GM12873 (cell line): ENCODE measurements at regions not wholly inside any gene's neighbourhood (a gene's known extent, or its start where the extent isn't known, plus 50 kb on each side); places are given as distances from the start of the nearest gene placed in this dataset.

Experiments used
- TF ChIP-seq, protein P1 (sequence below): IDR thresholded peaks from 2 replicates; pipeline ENCODE4 v1.5.1; 2012; ENCODE audit warnings: low read depth, mild to moderate bottlenecking, moderate library complexity, low read length, control low read depth; ENCODE audit not compliant: insufficient read depth; ENCODE audit errors: missing control alignments

- TF ChIP-seq, protein P1, sequence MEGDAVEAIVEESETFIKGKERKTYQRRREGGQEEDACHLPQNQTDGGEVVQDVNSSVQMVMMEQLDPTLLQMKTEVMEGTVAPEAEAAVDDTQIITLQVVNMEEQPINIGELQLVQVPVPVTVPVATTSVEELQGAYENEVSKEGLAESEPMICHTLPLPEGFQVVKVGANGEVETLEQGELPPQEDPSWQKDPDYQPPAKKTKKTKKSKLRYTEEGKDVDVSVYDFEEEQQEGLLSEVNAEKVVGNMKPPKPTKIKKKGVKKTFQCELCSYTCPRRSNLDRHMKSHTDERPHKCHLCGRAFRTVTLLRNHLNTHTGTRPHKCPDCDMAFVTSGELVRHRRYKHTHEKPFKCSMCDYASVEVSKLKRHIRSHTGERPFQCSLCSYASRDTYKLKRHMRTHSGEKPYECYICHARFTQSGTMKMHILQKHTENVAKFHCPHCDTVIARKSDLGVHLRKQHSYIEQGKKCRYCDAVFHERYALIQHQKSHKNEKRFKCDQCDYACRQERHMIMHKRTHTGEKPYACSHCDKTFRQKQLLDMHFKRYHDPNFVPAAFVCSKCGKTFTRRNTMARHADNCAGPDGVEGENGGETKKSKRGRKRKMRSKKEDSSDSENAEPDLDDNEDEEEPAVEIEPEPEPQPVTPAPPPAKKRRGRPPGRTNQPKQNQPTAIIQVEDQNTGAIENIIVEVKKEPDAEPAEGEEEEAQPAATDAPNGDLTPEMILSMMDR: no peak
Observed at GRCh38 chr1:194114288-194114687, 927.9 kb upstream of the B3GALT2 start.

GRCh38 chr1:194105381-194105780, 919.0 kb upstream of the B3GALT2 start:
- TF ChIP-seq, protein P1: no peak

- TF ChIP-seq, protein P1: no peak
Observed at GRCh38 chr1:194104247-194104844, 917.9 kb upstream of the B3GALT2 start.

- TF ChIP-seq, protein P1: no peak
Observed at GRCh38 chr1:194103516-194104246, 917.3 kb upstream of the B3GALT2 start.

- TF ChIP-seq, protein P1: no peak
Observed at GRCh38 chr1:194103101-194103500, 916.7 kb upstream of the B3GALT2 start.

GRCh38 chr1:194102607-194103006, 916.2 kb upstream of the B3GALT2 start:
- TF ChIP-seq, protein P1: peak; percentile 20

- TF ChIP-seq, protein P1: no peak
Observed at GRCh38 chr1:194084755-194085154, 898.3 kb upstream of the B3GALT2 start.
